ENCODE measurements at regions not wholly inside any gene's neighbourhood (a gene's known extent, or its start where the extent isn't known, plus 50 kb on each side); places are given as distances from the start of the nearest gene placed in this dataset.
"Not testable (repeated sequence)": the region's sequence is repeated elsewhere in the genome, so short reads cannot be mapped to it uniquely, and the experiment has no call there.

DNA sequence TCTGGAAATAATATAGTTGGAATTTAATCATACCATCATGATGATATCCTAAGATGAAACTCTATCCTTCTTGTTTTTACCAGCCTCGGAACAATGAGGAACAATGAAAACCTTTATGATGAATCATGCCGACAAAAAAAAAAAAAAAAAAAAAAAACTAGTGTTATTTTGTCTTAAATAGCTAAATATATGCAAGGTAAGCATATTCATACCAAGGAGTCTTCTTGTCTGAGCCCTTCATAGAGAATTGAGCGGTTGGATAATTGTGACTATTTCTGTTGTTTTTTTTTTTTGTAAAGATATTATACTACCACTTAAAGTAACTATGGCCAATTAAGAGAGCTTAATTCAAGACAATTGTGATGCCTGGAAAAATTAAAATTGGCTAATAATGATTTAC lies 244.0 kb upstream of the PCDH9 start:
- DNase-seq (ENCODE audit: low read depth in 1 of 2, low spot score in 1 of 2), result no peak
- Histone ChIP-seq H3K9me3 (ENCODE audit: low read depth) (no peaks in the 10 kb centered on the region), H3K36me3 (no peaks in the 10 kb centered on the region), H3K27me3 (no peaks in the 10 kb centered on the region), H3K4me1 (ENCODE audit: low read depth) (no peaks in the 10 kb centered on the region), H3K27ac (no peak overlapping the region), H3K4me3 (no peak overlapping the region)
- no peak for TF ChIP-seq CTCF (IDR thresholded peaks at IDR 0.05; ENCODE audit: low read depth, low read length)

GRCh38 chr13:67469623-67470022 lies 239.5 kb upstream of the PCDH9 start:
- H3K36me3 ChIP-seq, result no peaks in the 10 kb centered on the region
- TF ChIP-seq CTCF (IDR thresholded peaks at IDR 0.05; ENCODE audit: low read depth, low read length), result no peak
- no peak overlapping the region for H3K27ac ChIP-seq
- peaks cover under 1% of the 10 kb centered on the region for H3K4me1 ChIP-seq (ENCODE audit: low read depth)
- no peaks in the 10 kb centered on the region for H3K27me3 ChIP-seq
- no peak overlapping the region for H3K4me3 ChIP-seq
- DNase-seq (ENCODE audit: low read depth in 1 of 2, low spot score in 1 of 2), result no peak
- H3K9me3 ChIP-seq (ENCODE audit: low read depth), result no peaks in the 10 kb centered on the region

DNA sequence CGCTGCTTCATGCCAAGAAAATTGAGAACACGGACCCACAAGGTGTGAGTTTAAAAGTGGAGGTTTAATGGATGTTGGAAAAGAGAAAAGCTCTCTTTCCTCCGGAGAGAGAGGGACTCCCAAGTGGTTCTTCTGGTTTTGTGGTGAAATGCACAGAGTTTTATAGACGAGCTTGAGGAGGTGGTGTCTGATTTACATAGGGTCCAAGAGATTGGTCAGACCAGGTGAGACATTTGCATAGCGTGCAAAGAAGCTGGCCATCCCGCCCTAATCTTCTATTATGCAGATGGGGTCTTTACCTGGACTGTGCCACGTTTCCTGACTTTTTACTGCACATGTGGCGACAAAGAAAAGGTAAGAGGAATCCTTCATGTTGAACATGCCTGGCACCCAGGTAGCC lies 236.4 kb upstream of the PCDH9 start:
- Histone ChIP-seq H3K27ac (no peak overlapping the region), H3K27me3 (no peaks in the 10 kb centered on the region), H3K36me3 (no peaks in the 10 kb centered on the region), H3K9me3 (ENCODE audit: low read depth) (no peaks in the 10 kb centered on the region), H3K4me1 (ENCODE audit: low read depth) (peaks cover 15% of the 10 kb centered on the region), H3K4me3 (no peak overlapping the region)
- DNase-seq (ENCODE audit: low read depth in 1 of 2, low spot score in 1 of 2), result no peak
- TF ChIP-seq CTCF (IDR thresholded peaks at IDR 0.05; ENCODE audit: low read depth, low read length), result no peak

GRCh38 chr13:67464154-67464553 lies 234.0 kb upstream of the PCDH9 start:
- no peak overlapping the region for H3K4me3 ChIP-seq
- no peaks in the 10 kb centered on the region for H3K27me3 ChIP-seq
- DNase-seq (ENCODE audit: low read depth in 1 of 2, low spot score in 1 of 2), result peak in 1 of 2 donors; percentile 52
- H3K27ac ChIP-seq, result peak overlapping the region; percentile 76
- H3K36me3 ChIP-seq, result no peaks in the 10 kb centered on the region
- H3K4me1 ChIP-seq (ENCODE audit: low read depth), result peaks cover 15% of the 10 kb centered on the region
- no peaks in the 10 kb centered on the region for H3K9me3 ChIP-seq (ENCODE audit: low read depth)
- no peak for TF ChIP-seq CTCF (IDR thresholded peaks at IDR 0.05; ENCODE audit: low read depth, low read length)

DNA sequence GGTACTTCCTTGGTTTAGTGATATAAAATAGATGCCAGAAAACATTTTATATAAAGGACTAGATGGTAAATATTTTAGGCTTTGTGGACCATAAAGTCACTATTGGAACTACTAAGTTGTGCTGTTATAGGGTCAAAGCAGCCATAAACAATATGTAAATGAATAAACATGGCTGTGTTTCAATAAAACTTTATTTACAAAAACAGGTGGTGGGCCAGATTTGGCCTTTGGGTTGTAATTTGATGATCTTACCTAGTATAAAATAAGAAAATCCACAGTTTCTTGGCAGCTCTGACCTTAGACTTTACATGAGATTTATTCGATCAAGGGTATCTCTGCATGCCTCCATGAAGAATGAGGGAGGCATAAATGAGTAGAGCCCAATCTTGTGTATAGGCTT lies 232.0 kb upstream of the PCDH9 start:
- Histone ChIP-seq H3K27ac (no peak overlapping the region), H3K27me3 (no peaks in the 10 kb centered on the region), H3K4me3 (no peak overlapping the region), H3K36me3 (no peaks in the 10 kb centered on the region), H3K9me3 (ENCODE audit: low read depth) (no peaks in the 10 kb centered on the region), H3K4me1 (ENCODE audit: low read depth) (peaks cover 15% of the 10 kb centered on the region)
- no peak for TF ChIP-seq CTCF (IDR thresholded peaks at IDR 0.05; ENCODE audit: low read depth, low read length)
- no peak for DNase-seq (ENCODE audit: low read depth in 1 of 2, low spot score in 1 of 2)

DNA sequence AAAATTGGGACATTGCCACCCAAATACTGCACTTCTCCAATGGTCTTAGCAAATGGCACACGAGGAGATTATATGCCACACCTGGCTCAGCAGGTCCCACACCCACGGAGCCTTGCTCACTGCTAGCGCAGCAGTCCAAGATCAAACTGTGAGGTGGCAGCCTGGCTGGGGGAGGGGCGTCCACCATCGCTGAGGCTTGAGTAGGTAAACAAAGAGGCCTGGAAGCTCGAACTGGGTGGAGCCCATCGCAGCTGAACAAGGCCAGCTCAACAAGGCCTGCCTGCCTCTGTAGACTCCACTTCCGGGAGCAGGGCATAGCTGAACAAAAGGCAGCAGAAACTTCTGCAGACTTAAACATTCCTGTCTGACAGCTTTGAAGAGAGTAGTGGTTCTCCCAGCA lies 222.4 kb upstream of the PCDH9 start:
- H3K36me3 ChIP-seq; H3K4me3 ChIP-seq; H3K9me3 ChIP-seq (ENCODE audit: low read depth); H3K4me1 ChIP-seq (ENCODE audit: low read depth); H3K27ac ChIP-seq; H3K27me3 ChIP-seq; DNase-seq (ENCODE audit: low read depth in 1 of 2, low spot score in 1 of 2): not testable (repeated sequence)
